CD14-positive monocyte (primary cell): ENCODE measurements at regions not wholly inside any gene's neighbourhood (a gene's known extent, or its start where the extent isn't known, plus 50 kb on each side); places are given as distances from the start of the nearest gene placed in this dataset.

Experiments
- DNase-seq, 3 donors: peaks; one replicate each; pipeline ENCODE4 v3.0.0-alpha.2; 2011 to 2022
- H2AFZ ChIP-seq: 2 replicates; pipeline ENCODE4 v1.6.0; 2012; ENCODE audit warnings: mild to moderate bottlenecking, low read depth, low read length, inconsistent platforms; ENCODE audit not compliant: insufficient read depth, poor library complexity, severe bottlenecking
- H3K27ac ChIP-seq, 2 donors: 1 replicate in 1 of 2; 2 replicates in 1 of 2; pipeline ENCODE4 v1.5.1; 2012 to 2013; ENCODE audit warnings: low read length in 2 of 2, control low read depth in 1 of 2, inconsistent platforms in 1 of 2, low read depth in 1 of 2, mild to moderate bottlenecking in 1 of 2
- H3K27me3 ChIP-seq, 2 donors: one replicate each; pipeline versions ENCODE4 v1.6.0 to v1.6.1; 2011 to 2013; ENCODE audit warnings: low read length in 2 of 2; ENCODE audit not compliant: control insufficient read depth in 2 of 2, insufficient read depth in 2 of 2
- H3K36me3 ChIP-seq, 2 donors: replicated peaks in 1 of 2; 1 replicate in 1 of 2; 2 replicates in 1 of 2; pipeline versions ENCODE4 v1.5.1 to v1.6.1; 2012 to 2013; ENCODE audit warnings: low read length in 2 of 2, control low read depth in 1 of 2, inconsistent platforms in 1 of 2, mild to moderate bottlenecking in 1 of 2; ENCODE audit not compliant: insufficient read depth in 2 of 2, control insufficient read depth in 1 of 2
- H3K4me1 ChIP-seq, 2 donors: 1 replicate in 1 of 2; 2 replicates in 1 of 2; pipeline versions ENCODE4 v1.5.1 to v1.6.1; 2012 to 2013; ENCODE audit warnings: low read length in 2 of 2, control low read depth in 1 of 2, inconsistent platforms in 1 of 2, mild to moderate bottlenecking in 1 of 2, moderate library complexity in 1 of 2; ENCODE audit not compliant: insufficient read depth in 2 of 2, control insufficient read depth in 1 of 2
- H3K4me2 ChIP-seq: replicated peaks from 2 replicates; pipeline ENCODE3; 2012; ENCODE audit warnings: low read length, moderate library complexity, mild to moderate bottlenecking; ENCODE audit not compliant: poor library complexity, severe bottlenecking; ENCODE audit errors: extremely low read depth
- H3K4me3 ChIP-seq, 3 experiments: fragments of 200-600 bp in 1 of 3; sonication (generic) in 1 of 3; replicated peaks in 1 of 3; 1 replicate in 2 of 3; 2 replicates in 1 of 3; pipeline ENCODE4 v1.5.1; 2011 to 2013; ENCODE audit warnings: low read length in 3 of 3, mild to moderate bottlenecking in 3 of 3, control low read depth in 2 of 3, low read depth in 2 of 3, inconsistent platforms in 1 of 3, moderate library complexity in 1 of 3
- H3K79me2 ChIP-seq: 2 replicates; pipeline ENCODE4 v1.6.0; 2012; ENCODE audit warnings: mild to moderate bottlenecking, control low read depth, inconsistent platforms, low read length, moderate library complexity; ENCODE audit not compliant: insufficient read depth
- H3K9ac ChIP-seq: 2 replicates; pipeline ENCODE4 v1.6.0; 2017; ENCODE audit warnings: low read length, mild to moderate bottlenecking; ENCODE audit not compliant: insufficient read depth, poor library complexity, severe bottlenecking
- H3K9me3 ChIP-seq, 2 donors: replicated peaks in 1 of 2; 1 replicate in 1 of 2; 2 replicates in 1 of 2; pipeline versions ENCODE4 v1.5.1 to v1.6.1; 2012 to 2013; ENCODE audit warnings: low read length in 2 of 2, control low read depth in 1 of 2; ENCODE audit not compliant: control insufficient read depth in 1 of 2, insufficient read depth in 1 of 2
- H4K20me1 ChIP-seq: 2 replicates; pipeline ENCODE4 v1.6.0; 2012; ENCODE audit warnings: mild to moderate bottlenecking, low read length, control low read depth, moderate library complexity; ENCODE audit not compliant: insufficient read depth
- H3K27ac Mint-ChIP-seq, 7 donors: one replicate each; pipeline ENCODE4 v1.8.0; 2020; ENCODE audit warnings: mild to moderate bottlenecking in 7 of 7, mixed read lengths in 7 of 7, moderate library complexity in 6 of 7, inconsistent platforms in 2 of 7
- H3K27me3 Mint-ChIP-seq, 3 donors: one replicate each; pipeline ENCODE4 v1.8.0; 2021 to 2022; ENCODE audit warnings: low read depth in 3 of 3, mild to moderate bottlenecking in 3 of 3, mixed read lengths in 3 of 3, moderate library complexity in 3 of 3, inconsistent platforms in 1 of 3
- H3K36me3 Mint-ChIP-seq, 2 donors: one replicate each; pipeline ENCODE4 v1.8.0; 2020; ENCODE audit warnings: mixed read lengths in 2 of 2, inconsistent platforms in 1 of 2, mild to moderate bottlenecking in 1 of 2
- H3K4me1 Mint-ChIP-seq: one replicate; pipeline ENCODE4 v1.8.0; 2020; ENCODE audit warnings: mild to moderate bottlenecking, mixed read lengths
- H3K4me3 Mint-ChIP-seq, 2 donors: one replicate each; pipeline ENCODE4 v1.8.0; 2020; ENCODE audit warnings: mild to moderate bottlenecking in 2 of 2, mixed read lengths in 2 of 2, moderate library complexity in 1 of 2
- H3K9me3 Mint-ChIP-seq, 7 donors: one replicate each; pipeline ENCODE4 v1.8.0; 2020 to 2022; ENCODE audit warnings: mixed read lengths in 7 of 7, mild to moderate bottlenecking in 6 of 7, moderate library complexity in 6 of 7, inconsistent platforms in 2 of 7
- CTCF ChIP-seq: fragments of 200-600 bp; IDR thresholded peaks from one replicate; pipeline ENCODE4 v1.8.0; 2022; ENCODE audit warnings: antibody characterized with exemption, mild to moderate bottlenecking
- WGBS: methylation state at CpG from one replicate; pipeline ENCODE4 v1.1.5; 2013; ENCODE audit warnings: missing lambda C conversion rate; ENCODE audit not compliant: insufficient coverage; 5-methylcytosine and 5-hydroxymethylcytosine counted together
- intact Hi-C, 2 donors: fragments of 100-400 bp; cut with micrococcal nuclease; formaldehyde crosslinking; loops; one replicate each; pipeline versions ENCODE4 v1.15.0 to v1.15.1; 2023

DNA sequence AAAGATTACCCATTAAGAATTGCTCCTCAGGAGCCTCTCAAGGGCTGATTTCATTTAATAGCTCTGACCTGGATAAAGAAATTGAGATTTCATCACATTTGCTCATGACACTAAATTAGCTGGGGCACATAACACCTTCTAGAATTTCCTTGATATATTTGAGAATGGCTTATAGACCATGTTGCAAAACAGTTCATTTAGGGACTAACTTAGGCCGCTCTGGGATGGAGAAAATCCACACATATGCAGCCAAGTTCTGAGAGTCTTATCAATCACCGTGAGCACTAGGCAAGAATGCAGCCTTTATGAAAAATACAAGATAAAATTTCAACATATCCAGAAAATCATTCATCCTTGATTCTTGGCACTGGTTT, 91.0 kb upstream of the MCHR2 start:
- no peaks in the 10 kb centered on the region for H3K36me3 ChIP-seq
- no peak overlapping the region for H3K27ac Mint-ChIP-seq
- no peak overlapping the region for H3K4me3 Mint-ChIP-seq
- no peaks in the 10 kb centered on the region for H4K20me1 ChIP-seq
- no peaks in the 10 kb centered on the region for H3K27me3 Mint-ChIP-seq
- H3K79me2 ChIP-seq = no peaks in the 10 kb centered on the region
- no peaks in the 10 kb centered on the region for H3K4me1 Mint-ChIP-seq
- H3K4me1 ChIP-seq = no peaks in the 10 kb centered on the region
- H3K27me3 ChIP-seq = no peaks in the 10 kb centered on the region
- intact Hi-C loops = no loop called here
- H3K27ac ChIP-seq = no peak overlapping the region
- no peak overlapping the region for H2AFZ ChIP-seq
- no peak for TF ChIP-seq CTCF
- no peak for DNase-seq
- no CpG with 5 or more reads among the region's 2 CpGs for WGBS
- no peak overlapping the region for H3K4me3 ChIP-seq
- no peaks in the 10 kb centered on the region for H3K36me3 Mint-ChIP-seq
- H3K4me2 ChIP-seq = no peak overlapping the region
- no peak overlapping the region for H3K9ac ChIP-seq
- H3K9me3 Mint-ChIP-seq = no peaks in the 10 kb centered on the region
- no peaks in the 10 kb centered on the region for H3K9me3 ChIP-seq

DNA sequence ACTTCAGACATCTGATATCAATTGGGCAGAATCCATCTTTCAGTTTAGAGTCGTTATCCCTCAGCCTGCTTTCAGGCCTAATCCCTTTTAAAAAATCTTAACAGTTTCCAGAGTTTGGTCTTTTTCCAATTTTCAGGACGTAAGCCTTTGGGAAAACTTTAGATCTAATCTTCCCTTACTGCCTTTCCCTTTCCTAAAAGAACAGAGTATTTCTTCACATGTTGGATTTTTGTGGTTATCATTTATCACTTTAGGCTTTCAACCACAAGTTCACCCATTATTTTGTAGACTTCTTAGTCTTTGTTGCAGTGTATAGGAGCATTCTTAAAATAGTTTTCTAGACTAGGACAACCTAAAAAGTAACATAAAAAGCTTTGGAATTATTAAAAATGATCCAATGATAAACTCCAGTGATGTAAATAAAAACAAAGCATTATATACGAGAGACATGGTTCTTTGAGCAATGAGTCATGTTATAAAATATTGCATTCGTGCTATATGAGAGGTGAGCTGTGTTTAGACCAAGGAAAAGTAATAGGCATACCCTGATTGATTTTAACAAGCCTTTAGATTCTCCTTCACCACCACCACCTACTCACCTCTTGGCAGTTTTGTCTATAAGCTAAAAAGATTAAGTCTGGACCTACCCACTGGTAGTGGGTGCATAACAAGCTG, 90.4 kb upstream of the MCHR2 start:
- H3K27me3 Mint-ChIP-seq = no peaks in the 10 kb centered on the region
- no peaks in the 10 kb centered on the region for H3K36me3 Mint-ChIP-seq
- Histone ChIP-seq H3K36me3 (no peaks in the 10 kb centered on the region), H3K4me3 (no peak overlapping the region), H3K27ac (no peak overlapping the region), H3K27me3 (no peaks in the 10 kb centered on the region), H3K9me3 (no peaks in the 10 kb centered on the region), H3K9ac (no peak overlapping the region), H3K4me1 (no peaks in the 10 kb centered on the region), H2AFZ (no peak overlapping the region), H4K20me1 (no peaks in the 10 kb centered on the region), H3K79me2 (no peaks in the 10 kb centered on the region), H3K4me2 (no peak overlapping the region)
- no peak for DNase-seq
- H3K27ac Mint-ChIP-seq = no peak overlapping the region
- no peak for TF ChIP-seq CTCF
- H3K4me3 Mint-ChIP-seq = no peak overlapping the region
- no peaks in the 10 kb centered on the region for H3K4me1 Mint-ChIP-seq
- H3K9me3 Mint-ChIP-seq = no peaks in the 10 kb centered on the region
- no CpG with 5 or more reads among the region's 4 CpGs for WGBS
- intact Hi-C loops = no loop called here
